ENCODE measurements at regions not wholly inside any gene's neighbourhood (a gene's known extent, or its start where the extent isn't known, plus 50 kb on each side); places are given as distances from the start of the nearest gene placed in this dataset.
"Not testable (repeated sequence)": the region's sequence is repeated elsewhere in the genome, so short reads cannot be mapped to it uniquely, and the experiment has no call there.

DNA sequence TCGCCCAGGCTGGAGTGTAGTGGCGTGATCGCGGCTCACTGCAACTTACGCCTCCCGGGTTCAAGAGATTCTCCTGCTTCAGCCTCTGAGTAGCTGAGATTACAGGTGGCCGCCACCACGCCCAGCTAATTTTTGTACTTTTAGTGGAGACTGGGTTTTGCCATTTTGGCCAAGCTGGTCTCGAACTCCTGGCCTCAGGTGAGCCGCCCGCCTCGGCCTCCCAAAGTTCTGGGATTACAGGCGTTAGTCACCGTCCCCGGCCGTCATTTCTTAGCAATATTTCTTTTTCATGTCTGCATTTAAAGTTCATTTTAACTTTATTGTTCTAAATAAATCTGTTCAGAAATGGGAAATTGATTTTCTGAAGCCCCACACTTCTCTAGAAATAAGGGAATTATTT, 597.3 kb upstream of the DDX18 start:
- no peak for DNase-seq

DNA sequence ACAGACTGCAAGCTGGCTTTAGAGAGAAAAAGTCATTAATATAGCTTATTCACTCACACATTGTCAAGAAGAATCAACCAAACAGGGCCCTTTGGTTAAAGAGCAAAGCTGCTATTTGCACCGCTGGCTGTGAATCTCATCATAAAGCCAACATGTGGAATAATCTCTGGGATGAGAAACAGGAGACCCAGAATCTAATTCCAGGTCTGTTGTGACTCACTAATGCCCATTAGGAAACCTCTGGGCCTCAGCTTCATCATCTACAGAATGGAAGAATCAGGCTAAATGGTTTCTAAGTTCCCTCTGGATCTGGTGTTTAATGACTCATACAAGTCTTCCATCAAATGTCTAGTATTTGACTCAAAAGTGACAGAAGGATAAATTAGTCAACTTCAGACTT, 591.7 kb upstream of the DDX18 start:
- DNase-seq: no peak

DNA sequence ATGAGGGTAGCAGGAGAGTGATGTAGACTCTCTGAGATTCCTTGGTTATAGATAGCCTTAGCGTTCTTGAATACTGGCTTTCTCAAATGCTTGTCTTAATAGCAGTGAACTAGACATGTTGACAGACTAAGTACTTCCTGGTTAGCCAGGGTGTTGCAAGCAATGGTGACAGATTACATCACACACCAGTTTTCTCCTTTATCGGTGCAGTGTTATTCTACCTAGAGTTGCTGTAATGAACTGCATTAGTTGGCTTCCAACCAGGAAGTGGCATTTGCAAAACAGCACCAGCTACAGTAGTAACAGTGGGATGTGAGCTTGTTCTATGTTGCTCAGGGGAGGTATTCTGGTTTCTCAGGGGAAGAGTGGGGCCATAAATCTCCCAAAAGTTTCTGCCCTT, 582.2 kb upstream of the DDX18 start:
- no peak for DNase-seq

DNA sequence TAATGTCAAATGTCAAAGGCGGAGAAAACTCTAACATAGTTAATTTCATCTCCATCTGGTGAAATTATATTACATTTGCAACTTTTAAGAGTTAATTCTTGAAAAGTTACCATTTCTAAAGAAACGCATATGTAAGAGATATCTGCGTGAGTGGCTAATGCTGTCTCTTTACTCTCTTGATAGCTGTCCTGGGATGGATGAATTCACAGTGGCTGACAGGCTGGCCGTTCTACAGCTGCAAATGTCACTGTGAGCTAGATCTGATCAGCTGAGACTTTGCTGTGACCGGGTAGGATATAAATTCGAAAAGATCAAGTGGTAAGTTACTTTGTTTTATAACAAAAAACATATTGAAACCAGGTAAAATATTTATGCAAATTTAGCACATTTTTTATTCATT, 557.1 kb upstream of the DDX18 start:
- DNase-seq: no peak

DNA sequence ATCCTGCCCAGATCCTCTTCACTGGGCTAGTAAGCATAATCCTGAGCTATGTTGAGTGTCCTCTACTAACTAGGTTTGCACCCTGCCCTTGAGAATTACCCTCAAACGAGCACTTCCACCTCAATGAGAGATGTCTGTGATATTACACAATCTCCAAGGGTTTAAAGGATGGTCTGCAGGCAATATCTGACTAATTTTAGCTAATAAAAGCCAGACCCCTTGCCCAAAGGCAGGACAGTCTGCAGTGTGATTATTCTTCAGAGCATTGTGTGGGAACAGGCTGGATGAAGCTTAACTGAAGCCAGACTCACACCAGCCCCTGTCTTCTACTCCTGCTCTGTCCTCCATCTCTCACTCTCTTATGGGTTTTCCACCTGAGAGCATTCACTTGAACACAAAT, 544.9 kb upstream of the DDX18 start:
- no peak for DNase-seq

DNA sequence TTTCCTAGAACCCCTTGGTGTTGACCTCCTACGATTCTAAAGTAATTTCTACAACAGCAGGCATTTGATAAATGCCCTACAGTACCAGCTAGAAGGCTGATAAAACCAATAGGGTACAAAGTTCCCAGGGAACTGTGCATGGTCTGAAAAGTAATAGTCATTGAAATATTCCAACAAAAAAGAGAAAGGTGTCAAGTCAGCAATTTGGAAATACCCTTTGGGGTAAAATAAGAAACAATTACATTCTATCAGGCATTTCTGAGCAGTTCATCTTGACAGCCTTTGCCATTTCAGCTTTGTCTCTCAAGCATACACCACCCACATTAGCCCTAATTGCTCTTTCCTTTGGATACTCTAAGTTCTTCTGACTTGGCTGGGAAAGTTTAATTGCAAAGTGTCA, 542.9 kb upstream of the DDX18 start:
- no peak for DNase-seq

DNA sequence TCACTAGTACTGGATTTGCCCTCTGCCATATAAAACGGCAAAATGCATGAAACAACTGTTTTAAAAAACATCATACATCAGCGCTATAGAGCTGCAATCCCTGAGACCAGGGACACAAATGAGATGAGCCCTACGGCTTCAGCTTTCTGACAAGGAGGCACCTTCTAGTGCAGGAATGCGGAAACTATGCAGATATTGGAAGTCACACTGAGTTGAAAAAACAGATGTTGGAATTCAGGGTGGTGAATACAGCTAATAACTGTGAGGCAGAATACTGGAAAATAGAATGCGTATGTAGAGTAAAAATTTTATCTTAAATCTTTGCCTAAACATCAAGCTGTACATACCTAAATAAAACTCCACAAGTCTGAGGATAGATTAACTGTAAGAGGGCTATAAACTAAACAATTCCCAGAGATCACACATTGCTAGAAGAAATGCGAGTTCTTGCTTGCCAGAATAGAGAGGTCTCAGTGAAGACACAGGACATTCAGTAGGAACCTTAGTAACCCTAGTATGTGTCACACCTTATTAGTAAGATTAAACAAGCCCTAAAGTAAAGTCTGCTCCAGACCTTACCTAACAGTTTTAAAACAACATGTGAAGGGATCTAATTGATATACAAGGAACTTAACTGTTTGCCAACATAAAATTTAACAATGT, 541.4 kb upstream of the DDX18 start:
- no peak for DNase-seq

DNA sequence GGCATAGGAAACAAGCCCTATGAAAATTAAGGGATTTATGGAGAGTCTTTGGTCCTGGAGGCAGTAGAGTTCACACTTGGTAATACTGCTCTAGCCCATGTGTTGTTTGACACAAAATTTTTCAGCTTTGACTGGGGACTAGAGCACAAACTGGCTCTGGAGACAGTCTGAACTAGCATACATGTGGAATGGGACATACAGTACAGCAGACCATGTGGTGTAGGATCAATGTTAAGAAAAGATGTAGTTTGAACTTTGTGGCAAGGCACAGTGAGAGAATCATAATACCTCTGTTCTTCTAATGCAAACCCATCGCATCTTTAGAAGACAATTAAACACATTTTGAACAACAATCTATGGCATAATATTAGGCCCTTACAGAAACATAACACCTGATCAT, 521.5 kb upstream of the DDX18 start:
- DNase-seq: no peak

DNA sequence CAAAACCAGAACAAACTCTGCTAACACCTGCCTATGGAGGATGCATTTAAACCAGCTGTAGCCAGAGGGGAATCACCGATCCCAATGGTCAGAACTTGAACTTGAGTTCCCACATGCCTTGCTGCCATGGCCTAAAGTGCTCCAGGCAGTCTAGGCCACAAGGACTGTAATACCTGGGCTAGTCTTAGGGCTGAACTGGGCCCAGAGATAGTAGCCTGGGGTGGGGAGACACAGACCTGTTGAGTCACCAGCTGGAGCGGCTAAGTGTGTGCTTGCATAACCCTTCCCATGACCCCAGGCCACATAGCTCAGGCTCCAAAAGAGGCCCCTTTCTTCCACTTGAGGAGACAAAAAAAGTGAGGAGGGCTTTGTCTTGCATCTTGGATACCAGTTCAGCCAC, 515.0 kb upstream of the DDX18 start:
- DNase-seq: no peak

DNA sequence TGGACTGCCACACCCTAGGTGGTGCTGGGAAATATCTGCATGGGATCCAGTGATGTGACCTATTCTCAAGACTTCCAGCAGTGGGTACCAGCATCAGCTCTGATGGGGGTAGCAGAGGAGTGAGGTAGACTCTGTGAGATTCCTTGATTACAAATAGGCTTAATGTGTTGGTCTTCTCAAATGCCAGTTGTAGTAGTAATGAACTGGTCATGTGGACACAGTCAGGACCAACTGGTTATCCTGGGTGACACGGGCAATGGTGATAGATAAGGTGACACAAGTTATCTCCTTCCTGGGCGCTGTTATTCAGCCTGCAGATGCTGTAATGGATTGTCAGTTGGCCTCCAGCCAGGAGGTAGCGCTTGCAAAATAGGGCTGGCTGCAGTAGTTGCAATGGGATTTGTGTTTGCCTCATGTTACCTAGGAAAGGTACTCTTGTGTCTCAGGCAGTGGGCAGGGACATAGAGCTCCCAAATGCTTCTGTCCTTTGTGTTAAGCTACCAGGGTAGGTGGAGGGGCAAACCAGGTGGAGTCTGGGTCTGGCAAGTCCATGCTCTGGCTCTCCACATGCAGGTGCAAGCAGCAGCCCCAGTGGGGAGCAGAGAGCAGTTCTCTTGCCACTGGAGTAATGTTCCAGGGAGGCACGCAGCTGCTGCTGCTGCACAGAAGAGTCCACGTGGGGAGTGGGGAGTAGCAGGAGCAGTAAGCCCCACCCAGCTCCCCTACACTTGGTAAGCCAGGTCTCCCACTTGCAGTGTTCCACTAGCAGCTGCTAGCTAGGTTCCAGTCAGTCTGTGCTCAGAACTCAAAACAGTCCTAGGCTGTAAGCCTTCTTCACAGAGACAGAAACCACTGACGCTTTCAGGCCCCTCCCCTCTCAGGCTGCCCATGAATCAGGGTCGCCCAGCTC, 505.4 kb upstream of the DDX18 start:
- DNase-seq: no peak

DNA sequence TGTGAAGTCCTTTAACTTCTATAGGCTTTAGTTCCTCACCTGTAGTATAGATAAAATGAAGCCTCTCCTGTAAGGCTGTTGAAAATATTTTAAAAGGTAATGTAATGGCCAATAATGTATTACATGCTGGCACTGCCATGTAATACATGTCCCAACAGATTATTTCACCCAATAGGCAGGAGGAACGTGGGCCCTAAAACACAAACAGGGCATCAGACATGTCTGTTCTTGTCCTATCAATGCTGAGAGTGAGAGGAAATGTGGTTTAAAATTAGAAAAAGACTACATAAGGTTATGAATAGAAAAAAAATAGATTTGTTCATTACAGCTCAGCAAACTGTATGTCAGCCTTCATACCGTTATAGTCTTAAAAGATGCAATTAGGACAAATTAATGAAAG, 492.7 kb upstream of the DDX18 start:
- DNase-seq: no peak

DNA sequence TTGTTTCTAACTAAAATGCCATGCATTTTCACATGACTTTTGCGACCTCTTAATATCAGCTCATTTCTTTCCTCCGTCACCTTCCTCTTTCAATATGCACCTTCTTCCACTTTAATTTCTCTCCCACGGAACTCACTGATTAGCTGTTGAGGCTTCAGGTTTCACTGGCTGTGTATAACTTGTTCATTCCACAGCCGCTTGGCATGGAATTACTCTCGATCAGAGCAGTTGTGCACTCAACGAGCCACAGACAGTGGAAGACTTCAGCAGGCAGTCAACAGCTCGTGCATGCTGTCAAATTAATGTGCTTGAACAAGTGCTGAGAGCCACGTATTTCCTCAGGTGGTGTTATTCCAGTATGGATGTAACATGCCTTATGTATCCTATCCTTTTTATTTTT, 491.2 kb upstream of the DDX18 start:
- DNase-seq: no peak

DNA sequence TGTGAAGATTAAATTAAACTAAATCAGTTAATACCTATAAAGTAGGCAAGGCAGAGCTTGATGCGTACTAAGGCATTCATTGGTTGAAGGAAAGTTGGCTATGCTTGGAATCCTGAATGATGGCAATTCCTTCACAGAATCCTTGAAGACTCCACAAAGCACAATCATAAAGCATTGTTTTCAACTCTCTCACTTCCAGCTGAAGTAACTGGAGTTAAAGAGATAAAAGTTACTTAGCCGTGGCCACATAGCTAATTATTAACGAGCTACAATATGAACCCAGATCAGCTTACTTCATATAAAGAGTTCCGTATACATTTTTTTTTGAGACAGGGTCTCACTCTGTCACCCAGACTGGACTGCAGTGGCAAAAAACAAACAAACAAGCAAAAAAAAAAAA, 483.9 kb upstream of the DDX18 start:
- DNase-seq: no peak

DNA sequence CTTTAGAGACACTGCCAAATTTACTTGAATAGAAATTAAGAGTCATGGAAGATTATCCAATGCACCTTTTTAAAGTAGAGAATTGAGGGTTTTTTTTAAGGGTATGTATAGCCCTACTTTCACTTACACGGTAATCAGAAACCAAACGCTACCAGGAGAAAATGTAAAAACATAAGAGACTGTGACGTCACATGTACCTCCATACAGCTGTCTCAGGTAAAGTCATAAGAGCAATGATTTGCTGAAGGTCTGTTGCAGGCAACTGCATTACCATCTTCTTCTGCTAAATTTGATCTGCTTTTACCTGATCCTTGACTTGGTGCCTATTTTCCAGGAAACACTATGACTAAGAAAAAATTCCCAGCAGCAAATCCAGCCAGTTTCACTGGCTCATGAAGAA, 478.5 kb upstream of the DDX18 start:
- no peak for DNase-seq

DNA sequence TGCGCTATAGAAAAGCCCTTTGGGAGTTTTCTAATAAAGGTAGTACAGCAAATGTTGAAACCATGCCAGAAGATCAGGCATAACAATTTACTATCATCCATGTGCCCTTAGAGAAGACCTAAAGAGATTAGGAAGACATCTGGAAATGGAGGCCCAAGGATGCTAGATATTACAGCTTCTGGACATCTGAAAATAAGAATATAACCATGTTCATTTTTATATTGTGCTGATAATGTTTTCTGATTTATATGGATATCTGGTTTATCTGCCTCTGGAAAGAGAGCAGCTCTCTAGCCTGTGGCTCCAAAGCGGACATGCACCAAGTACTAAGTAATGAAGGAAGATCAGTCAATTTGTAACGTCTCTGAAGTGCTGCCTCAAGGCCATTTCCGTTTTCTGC, 478.0 kb upstream of the DDX18 start:
- no peak for DNase-seq

DNA sequence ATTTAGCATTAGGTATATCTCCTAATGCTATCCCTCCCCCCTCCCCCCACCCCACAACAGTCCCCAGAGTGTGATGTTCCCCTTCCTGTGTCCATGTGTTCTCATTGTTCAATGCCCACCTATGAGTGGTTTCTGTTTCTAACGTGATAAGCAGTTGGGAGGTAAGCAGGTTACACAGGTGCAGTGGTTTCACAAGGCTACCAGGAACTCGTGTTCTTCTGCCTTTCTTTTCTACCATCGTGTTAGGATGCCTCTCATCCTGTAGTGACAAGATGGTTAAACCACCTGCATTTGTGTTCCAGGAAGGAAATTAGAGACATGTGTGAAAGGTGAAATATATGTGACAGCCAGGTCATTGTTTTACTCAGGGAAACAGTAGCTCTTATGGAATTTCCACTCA, 476.5 kb upstream of the DDX18 start:
- not testable (repeated sequence) for DNase-seq

DNA sequence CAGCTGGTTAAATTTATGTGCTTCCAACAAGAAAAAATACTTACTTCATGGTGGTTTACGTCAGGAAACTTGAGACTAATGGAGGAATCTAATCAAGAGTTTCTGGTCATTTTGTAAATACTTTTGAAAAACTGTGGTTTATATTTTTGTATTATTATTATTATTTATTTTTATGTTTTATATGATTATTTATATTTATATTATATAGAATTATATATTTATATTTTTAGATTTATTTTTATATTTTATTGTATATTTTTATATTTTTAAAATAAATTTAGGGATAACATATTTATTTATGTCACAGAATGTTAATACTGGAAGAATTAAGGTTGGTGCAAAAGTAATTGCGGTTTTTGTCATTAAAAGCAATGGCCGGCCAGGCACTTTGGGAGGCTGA, 474.5 kb upstream of the DDX18 start:
- no peak for DNase-seq

DNA sequence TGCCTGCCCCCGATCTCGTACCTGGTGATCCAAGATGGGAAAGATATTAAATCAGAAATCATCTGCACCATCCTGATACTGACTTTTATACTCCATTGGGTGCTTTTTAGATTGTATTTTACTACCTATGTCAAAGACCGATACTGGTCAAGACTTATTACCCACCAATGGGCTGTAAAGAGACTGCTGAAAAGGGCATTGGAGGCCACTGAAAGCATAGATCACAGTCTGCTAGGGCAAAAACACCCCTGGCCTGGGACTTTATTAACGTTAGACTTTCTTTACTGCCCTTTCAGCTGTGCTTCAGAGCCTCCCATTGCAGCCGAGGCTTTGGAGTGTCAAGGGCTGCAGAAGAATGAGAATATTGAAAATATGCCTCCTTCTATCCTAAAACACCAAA, 472.8 kb upstream of the DDX18 start:
- no peak for DNase-seq

DNA sequence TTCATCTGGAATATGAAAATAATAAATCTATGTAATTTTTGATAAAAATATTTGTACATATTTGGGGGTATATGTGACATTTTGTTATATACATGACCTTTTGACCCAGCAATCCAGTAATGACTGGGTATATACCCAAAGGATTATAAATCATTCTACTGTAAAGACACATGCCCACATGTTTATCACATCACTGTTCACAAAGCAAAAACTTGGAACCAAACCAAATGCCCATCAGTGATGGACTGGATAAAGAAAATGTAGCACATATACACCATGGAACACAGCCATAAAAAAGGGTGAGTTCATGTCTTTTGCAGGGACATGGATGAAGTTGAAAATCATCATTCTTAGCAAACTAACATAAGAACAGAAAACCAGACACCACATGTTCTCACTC, 472.1 kb upstream of the DDX18 start:
- no peak for DNase-seq

DNA sequence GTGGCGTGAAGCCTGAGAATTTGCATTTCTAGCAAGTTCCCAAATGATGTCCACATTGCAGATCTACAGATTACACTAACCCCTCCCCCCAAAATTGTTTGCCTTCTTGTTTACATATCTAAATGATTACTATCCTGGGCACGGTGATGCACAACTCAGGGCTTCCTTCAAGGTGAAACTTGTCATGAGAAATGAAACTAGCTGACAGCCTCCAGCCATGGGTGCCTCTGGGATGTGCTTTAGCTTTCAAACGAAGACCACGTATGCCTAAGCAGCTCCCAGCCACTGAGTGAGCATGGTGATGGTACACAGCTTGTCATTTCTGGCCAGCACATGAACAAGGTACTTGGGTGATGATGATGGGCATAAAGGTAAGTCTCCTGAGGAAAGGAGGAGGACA, 464.8 kb upstream of the DDX18 start:
- no peak for DNase-seq

DNA sequence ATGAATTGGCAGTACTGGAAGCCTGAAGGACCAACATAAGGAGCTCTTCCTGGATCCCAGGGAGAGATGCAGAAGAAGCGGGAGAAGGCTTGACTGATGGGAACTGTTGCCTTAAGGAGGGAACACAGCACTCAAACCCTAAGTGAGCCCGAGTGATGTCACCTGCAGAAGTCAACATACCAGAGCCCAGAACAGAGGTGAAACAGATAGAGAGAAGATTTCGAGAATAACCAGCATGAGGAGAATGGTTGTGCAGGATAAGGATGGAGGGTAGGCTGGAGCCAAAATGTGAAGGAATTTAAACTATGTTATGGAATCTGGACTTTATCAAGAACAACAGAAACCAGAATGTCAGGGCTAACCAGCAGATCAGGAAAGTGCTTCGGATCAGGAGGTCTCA, 463.1 kb upstream of the DDX18 start:
- DNase-seq: no peak

DNA sequence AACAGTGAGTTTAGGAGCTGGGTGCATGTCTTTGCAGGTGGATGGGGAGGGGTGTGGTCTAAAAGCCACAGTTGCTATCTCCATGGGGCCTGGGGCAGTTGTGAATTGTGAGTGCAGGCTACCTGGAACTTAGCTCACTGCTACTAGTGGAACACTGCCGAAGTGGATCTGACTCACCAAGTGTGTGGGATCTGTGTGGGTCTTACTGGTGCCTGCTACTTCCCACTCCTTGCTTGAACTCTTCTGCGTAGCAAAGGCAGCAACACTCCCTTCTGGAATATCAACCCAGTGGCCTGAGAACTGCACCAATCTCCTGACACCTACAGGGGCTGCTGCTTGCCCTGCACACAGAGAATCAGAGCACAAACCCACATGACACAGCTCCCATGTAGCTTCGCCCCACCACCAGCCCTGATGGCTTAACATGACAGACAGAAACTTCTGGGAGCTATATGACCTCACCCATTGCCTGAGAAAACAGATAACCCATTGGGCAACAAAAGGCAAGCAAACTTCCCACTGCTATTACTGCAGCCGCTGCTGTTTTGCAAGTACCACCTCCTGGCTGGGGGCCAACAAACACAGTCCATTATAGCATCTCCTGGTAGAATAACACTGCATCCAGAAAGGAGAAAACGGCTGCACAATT, 455.1 kb upstream of the DDX18 start:
- no peak for DNase-seq

DNA sequence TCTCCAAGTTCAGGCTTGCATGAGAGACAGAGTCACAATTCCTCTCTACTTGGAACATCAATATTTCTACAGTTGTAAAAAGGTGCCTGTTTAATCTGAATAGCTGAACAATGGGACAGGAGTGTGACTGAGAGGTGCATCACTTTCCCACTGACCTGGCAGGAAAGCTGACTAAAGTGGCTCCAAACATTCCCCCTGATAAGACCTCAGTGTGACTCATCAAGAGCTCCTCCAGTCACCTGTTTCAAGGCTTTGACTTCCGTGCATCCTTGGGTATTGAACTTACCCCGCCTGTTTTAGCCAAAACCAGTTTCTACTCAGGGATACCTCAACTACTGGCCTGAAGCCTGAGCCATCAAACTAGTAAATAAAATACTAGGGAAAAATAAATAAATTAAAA, 453.9 kb upstream of the DDX18 start:
- no peak for DNase-seq

DNA sequence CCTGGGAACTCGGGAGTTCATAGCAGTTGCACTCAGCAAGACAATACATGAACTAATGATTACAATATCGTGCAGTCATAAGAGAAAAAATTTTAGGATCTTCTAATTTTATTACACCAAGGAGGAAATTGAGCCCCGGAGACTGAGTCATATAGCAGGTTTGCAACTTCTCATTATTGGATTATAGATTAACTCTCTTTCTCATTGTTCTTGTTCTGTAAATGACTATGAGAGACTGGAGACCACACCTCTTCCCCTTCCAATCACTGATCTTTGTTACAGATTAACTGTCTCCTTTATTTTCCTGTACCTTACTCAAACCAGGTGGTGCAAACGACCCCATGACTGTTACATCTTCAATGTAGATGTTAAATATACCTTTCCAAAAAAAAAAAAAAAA, 435.8 kb upstream of the DDX18 start:
- no peak for DNase-seq

Measured in occipital lobe (tissue), 1 donor.